Keratinocyte (primary cell): ENCODE measurements at regions not wholly inside any gene's neighbourhood (a gene's known extent, or its start where the extent isn't known, plus 50 kb on each side); places are given as distances from the start of the nearest gene placed in this dataset.
"Not testable (repeated sequence)": the region's sequence is repeated elsewhere in the genome, so short reads cannot be mapped to it uniquely, and the experiment has no call there.

Experiments used
- DNase-seq: peaks from one replicate; pipeline ENCODE4 v3.0.0-alpha.2; 2011; ENCODE audit warnings: low read depth, missing footprints, low spot score
- FAIRE-seq: peaks from 2 replicates; lab custom pipeline; 2011; peaks lifted over from hg19 to GRCh38; lab: Jason Lieb, UNC
- H2AFZ ChIP-seq: 2 replicates; pipeline ENCODE4 v1.6.0; 2012; ENCODE audit warnings: low read length, control low read depth, inconsistent platforms; ENCODE audit not compliant: control insufficient read depth
- H3K27ac ChIP-seq: 2 replicates; pipeline ENCODE4 v1.5.1; 2011; ENCODE audit warnings: low read length; ENCODE audit not compliant: control insufficient read depth, insufficient read depth
- H3K27me3 ChIP-seq: 3 replicates; pipeline ENCODE4 v1.6.0; 2011; ENCODE audit warnings: low read length; ENCODE audit not compliant: control insufficient read depth, insufficient read depth; ENCODE audit errors: extremely low read depth
- H3K36me3 ChIP-seq, 2 experiments: 2 replicates in 1 of 2; 3 replicates in 1 of 2; pipeline ENCODE4 v1.5.1; 2011; ENCODE audit warnings: low read length in 2 of 2, mild to moderate bottlenecking in 1 of 2; ENCODE audit not compliant: control insufficient read depth in 2 of 2, insufficient read depth in 2 of 2; ENCODE audit errors: extremely low read depth in 1 of 2
- H3K4me1 ChIP-seq: 3 replicates; pipeline ENCODE4 v1.5.1; 2011; ENCODE audit warnings: low read length; ENCODE audit not compliant: control insufficient read depth, insufficient read depth; ENCODE audit errors: extremely low read depth
- H3K4me2 ChIP-seq: 3 replicates; pipeline ENCODE4 v1.6.0; 2011; ENCODE audit warnings: low read depth, low read length; ENCODE audit not compliant: control insufficient read depth, insufficient read depth; ENCODE audit errors: extremely low read depth
- H3K4me3 ChIP-seq, 3 experiments: fragments of 200-600 bp in 1 of 3; sonication (generic) in 1 of 3; 2 replicates in 2 of 3; 3 replicates in 1 of 3; pipeline ENCODE4 v1.5.1; 2011 to 2016; ENCODE audit warnings: low read length in 3 of 3, mild to moderate bottlenecking in 3 of 3, control low read depth in 2 of 3, inconsistent platforms in 1 of 3, low read depth in 1 of 3, mixed read lengths in 1 of 3, mixed run types in 1 of 3, moderate library complexity in 1 of 3; ENCODE audit not compliant: control insufficient read depth in 2 of 3, insufficient read depth in 2 of 3; ENCODE audit errors: extremely low read depth in 1 of 3
- H3K79me2 ChIP-seq: 2 replicates; pipeline ENCODE4 v1.6.0; 2012; ENCODE audit warnings: low read length; ENCODE audit not compliant: control insufficient read depth, insufficient read depth
- H3K9ac ChIP-seq: 3 replicates; pipeline ENCODE4 v1.6.0; 2011; ENCODE audit warnings: low read length; ENCODE audit not compliant: control insufficient read depth, insufficient read depth; ENCODE audit errors: extremely low read depth
- H3K9me1 ChIP-seq: 3 replicates; pipeline ENCODE4 v1.6.0; 2011; ENCODE audit warnings: low read length; ENCODE audit not compliant: control insufficient read depth, insufficient read depth; ENCODE audit errors: extremely low read depth
- H3K9me3 ChIP-seq: 2 replicates; pipeline ENCODE4 v1.5.1; 2012; ENCODE audit warnings: low read depth, low read length; ENCODE audit not compliant: control insufficient read depth
- H4K20me1 ChIP-seq: 3 replicates; pipeline ENCODE4 v1.6.0; 2011; ENCODE audit warnings: low read length; ENCODE audit not compliant: control insufficient read depth, insufficient read depth; ENCODE audit errors: extremely low read depth
- dilution Hi-C: fragments of 300-500 bp; cut with MboI; formaldehyde crosslinking; loops from one replicate; pipeline ENCODE4 v1.7.0; 2020; ENCODE audit warnings: low sequenced_read_pairs; ENCODE audit not compliant: extremely low pct_ligation_motif_present

DNA sequence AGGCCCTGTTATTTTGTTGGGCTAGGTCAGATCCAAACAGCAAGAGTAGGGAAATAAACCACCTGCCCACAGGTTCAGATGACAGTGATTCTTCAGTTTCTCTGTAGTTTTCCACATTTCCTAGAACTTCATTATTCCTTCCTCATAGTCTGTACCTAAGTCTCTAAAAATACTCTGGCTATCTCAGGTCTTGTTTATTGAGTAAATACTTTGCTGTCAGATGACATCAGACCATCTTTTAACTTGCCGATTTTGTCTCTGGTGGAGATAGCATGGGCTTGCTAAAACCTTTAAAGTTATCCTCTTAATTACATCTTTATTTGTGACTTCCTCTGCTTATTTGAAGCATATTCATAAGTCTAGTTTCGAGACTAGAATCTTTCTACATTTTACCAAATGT is 155.1 kb upstream of the METTL14 start:
- H3K9me3 ChIP-seq, H3K4me2 ChIP-seq, H3K9me1 ChIP-seq, H3K9ac ChIP-seq, H3K79me2 ChIP-seq, H3K36me3 ChIP-seq, H4K20me1 ChIP-seq, H2AFZ ChIP-seq, H3K4me3 ChIP-seq, H3K4me1 ChIP-seq, H3K27me3 ChIP-seq, H3K27ac ChIP-seq, DNase-seq, dilution Hi-C loops: not testable (repeated sequence)
- peak; percentile 41 for FAIRE-seq

DNA sequence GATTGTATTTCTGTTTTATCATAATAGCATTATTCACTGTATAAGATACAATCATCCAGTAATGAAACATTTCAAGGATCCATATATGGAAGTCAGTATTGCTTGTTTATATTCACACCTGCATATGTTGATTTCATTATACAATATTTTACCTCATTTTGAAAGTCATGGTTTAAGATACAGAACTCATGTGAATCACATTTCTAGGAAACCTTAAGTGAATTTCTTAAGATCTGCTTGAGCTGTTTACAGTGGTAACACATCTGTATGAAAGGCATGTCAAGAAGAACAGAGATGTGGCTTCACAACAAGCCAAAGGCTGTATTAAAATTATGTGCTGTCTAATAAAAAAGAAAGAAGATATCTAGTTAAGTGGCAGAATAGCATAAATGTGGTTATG is 153.2 kb upstream of the METTL14 start:
- FAIRE-seq = peak; percentile 13
- H3K4me1 ChIP-seq, H4K20me1 ChIP-seq: not testable (repeated sequence)

DNA sequence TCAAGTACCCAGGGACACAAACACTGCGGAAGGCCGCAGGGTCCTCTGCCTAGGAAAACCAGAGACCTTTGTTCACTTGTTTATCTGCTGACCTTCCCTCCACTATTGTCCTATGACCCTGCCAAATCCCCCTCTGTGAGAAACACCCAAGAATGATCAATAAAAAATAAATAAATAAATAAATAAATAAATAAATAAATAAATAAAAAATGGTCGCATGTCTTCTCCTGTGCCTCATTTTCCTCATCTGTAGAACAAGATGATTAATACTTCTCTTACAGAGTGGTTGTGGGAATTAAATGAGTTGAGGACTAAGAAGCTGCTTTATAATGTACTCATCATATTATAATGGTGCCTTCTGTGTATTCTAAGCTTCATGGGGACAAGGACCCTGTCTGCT is 149.4 kb upstream of the METTL14 start:
- H3K9ac ChIP-seq, H3K27me3 ChIP-seq, H3K27ac ChIP-seq, H4K20me1 ChIP-seq, H3K4me3 ChIP-seq, DNase-seq, H3K9me1 ChIP-seq, dilution Hi-C loops, H3K4me2 ChIP-seq, H3K79me2 ChIP-seq, H3K36me3 ChIP-seq, H2AFZ ChIP-seq, H3K4me1 ChIP-seq, H3K9me3 ChIP-seq: not testable (repeated sequence)
- FAIRE-seq = peak; percentile 17

More for the DNA sequence above, 153.2 kb upstream of the METTL14 start:
- DNase-seq, dilution Hi-C loops, H3K27me3 ChIP-seq, H2AFZ ChIP-seq, H3K9me3 ChIP-seq, H3K9ac ChIP-seq, H3K9me1 ChIP-seq, H3K79me2 ChIP-seq, H3K4me3 ChIP-seq, H3K27ac ChIP-seq, H3K4me2 ChIP-seq, H3K36me3 ChIP-seq: not testable (repeated sequence)

DNA sequence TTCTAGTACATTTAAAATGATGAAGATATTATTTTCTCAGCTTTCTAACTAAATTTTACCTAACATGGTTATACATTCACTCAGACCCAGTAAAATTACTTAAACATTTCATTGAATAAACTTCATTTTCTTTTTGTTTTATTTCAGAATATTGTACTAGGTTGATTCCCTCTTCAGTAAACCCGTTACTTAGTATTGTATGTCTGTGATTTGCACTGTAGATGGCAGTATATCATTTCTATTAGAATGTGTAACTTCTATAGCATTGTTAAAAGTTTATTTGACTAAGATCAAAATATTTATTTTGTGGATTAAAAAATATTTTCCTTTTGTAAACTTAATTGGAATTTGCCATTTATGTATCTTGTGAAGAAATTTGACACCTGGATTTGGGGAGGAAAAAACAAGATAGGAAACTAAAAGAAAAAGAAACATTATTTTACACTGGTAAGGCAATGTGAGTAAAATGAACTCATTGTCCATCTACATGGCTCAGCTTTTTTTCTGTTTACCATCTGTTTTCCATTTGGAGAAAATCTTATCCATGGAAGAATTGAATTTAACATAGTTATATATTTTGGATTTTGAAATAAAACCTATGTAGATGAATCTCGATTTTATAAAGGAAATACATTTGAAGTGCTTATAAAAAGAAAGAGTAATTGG is 145.6 kb upstream of the METTL14 start:
- H3K4me3 ChIP-seq, H3K9me1 ChIP-seq, dilution Hi-C loops, DNase-seq, H3K27me3 ChIP-seq, H4K20me1 ChIP-seq, H3K9ac ChIP-seq, H3K4me1 ChIP-seq, H3K36me3 ChIP-seq, H2AFZ ChIP-seq, H3K4me2 ChIP-seq, H3K27ac ChIP-seq, H3K79me2 ChIP-seq, H3K9me3 ChIP-seq: not testable (repeated sequence)
- peak; percentile 29 for FAIRE-seq

DNA sequence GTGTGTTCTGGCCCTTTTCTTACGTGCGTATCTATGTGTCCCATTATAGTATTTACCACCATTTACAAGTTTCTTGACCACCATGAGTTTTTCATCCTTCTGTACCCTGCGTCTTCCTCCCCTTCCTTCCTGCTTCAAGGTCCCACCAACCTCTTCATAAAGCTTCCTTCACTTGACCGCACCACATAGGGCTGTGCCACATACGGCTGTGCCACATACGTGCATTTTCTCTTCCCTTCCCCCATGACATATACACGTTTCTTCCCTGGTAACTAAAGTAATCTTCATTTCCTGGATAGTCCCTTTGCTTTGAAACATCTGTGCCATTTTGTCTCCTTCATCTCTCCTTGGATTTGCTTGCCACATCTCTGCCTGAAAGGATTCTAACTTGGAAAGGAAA is 128.6 kb upstream of the METTL14 start:
- H3K4me1 ChIP-seq, H3K9me1 ChIP-seq, H3K27me3 ChIP-seq, H4K20me1 ChIP-seq, dilution Hi-C loops, H3K4me2 ChIP-seq, H2AFZ ChIP-seq, H3K79me2 ChIP-seq, H3K27ac ChIP-seq, DNase-seq, H3K9me3 ChIP-seq, H3K36me3 ChIP-seq, H3K4me3 ChIP-seq, H3K9ac ChIP-seq: not testable (repeated sequence)
- peak; percentile 20 for FAIRE-seq
